ENCODE measurements at regions not wholly inside any gene's neighbourhood (a gene's known extent, or its start where the extent isn't known, plus 50 kb on each side); places are given as distances from the start of the nearest gene placed in this dataset.
"Not testable (repeated sequence)": the region's sequence is repeated elsewhere in the genome, so short reads cannot be mapped to it uniquely, and the experiment has no call there.

- intact Hi-C loops (cut with DNase I), result no loop called here
- ATAC-seq, result no peak
These were observed 267.5 kb upstream of the PRKCQ start for GRCh38 chr10:6847561-6847960.

GRCh38 chr10:6843894-6844650 is 264.0 kb upstream of the PRKCQ start:
- DNase-seq (ENCODE audit: missing footprints) (no peak), ATAC-seq (no peak)
- intact Hi-C loops (cut with DNase I), result no loop called here

More at GRCh38 chr10:6847561-6847960, 267.5 kb upstream of the PRKCQ start:
- no peak for DNase-seq (ENCODE audit: missing footprints)

- ATAC-seq (no peak), DNase-seq (ENCODE audit: missing footprints) (no peak)
- intact Hi-C loops (cut with DNase I), result no loop called here
These were observed 263.4 kb upstream of the PRKCQ start for GRCh38 chr10:6843481-6843881.

GRCh38 chr10:6842722-6843121 is 262.6 kb upstream of the PRKCQ start:
- intact Hi-C loops (cut with DNase I), result no loop called here
- DNase-seq (ENCODE audit: missing footprints), result no peak

GRCh38 chr10:6841761-6842160 is 261.7 kb upstream of the PRKCQ start:
- intact Hi-C loops (cut with DNase I), result no loop called here
- ATAC-seq (no peak), DNase-seq (ENCODE audit: missing footprints) (no peak)

More at GRCh38 chr10:6842722-6843121, 262.6 kb upstream of the PRKCQ start:
- no peak for ATAC-seq

- ATAC-seq (peak; percentile 57), DNase-seq (ENCODE audit: missing footprints) (no peak)
- intact Hi-C loops (cut with DNase I), result no loop called here
These were observed 260.7 kb upstream of the PRKCQ start for GRCh38 chr10:6840766-6841165.

- DNase-seq (ENCODE audit: missing footprints) (no peak), ATAC-seq (peak; percentile 57)
- intact Hi-C loops (cut with DNase I), result no loop called here
These were observed 260.2 kb upstream of the PRKCQ start for GRCh38 chr10:6840201-6840691.

- no peak for ATAC-seq
- intact Hi-C loops (cut with DNase I), result no loop called here
- no peak for DNase-seq (ENCODE audit: missing footprints)
These were observed 258.0 kb upstream of the PRKCQ start for GRCh38 chr10:6838118-6838517.

- ATAC-seq (no peak), DNase-seq (ENCODE audit: missing footprints) (no peak)
- intact Hi-C loops (cut with DNase I), result no loop called here
These were observed 253.5 kb upstream of the PRKCQ start for GRCh38 chr10:6833458-6834011.

GRCh38 chr10:6830981-6831380 is 250.9 kb upstream of the PRKCQ start:
- DNase-seq (ENCODE audit: missing footprints); intact Hi-C loops (cut with DNase I); ATAC-seq: not testable (repeated sequence)

- intact Hi-C loops (cut with DNase I); ATAC-seq; DNase-seq (ENCODE audit: missing footprints): not testable (repeated sequence)
These were observed 244.7 kb upstream of the PRKCQ start for GRCh38 chr10:6824793-6825192.

GRCh38 chr10:6823770-6824169 is 243.7 kb upstream of the PRKCQ start:
- DNase-seq (ENCODE audit: missing footprints) (no peak), ATAC-seq (no peak)
- intact Hi-C loops (cut with DNase I), result no loop called here

GRCh38 chr10:6819301-6819700 is 239.2 kb upstream of the PRKCQ start:
- DNase-seq (ENCODE audit: missing footprints) (peak; percentile 23), ATAC-seq (no peak)
- intact Hi-C loops (cut with DNase I), result no loop called here

GRCh38 chr10:6817770-6818169 is 237.7 kb upstream of the PRKCQ start:
- intact Hi-C loops (cut with DNase I), result no loop called here
- DNase-seq (ENCODE audit: missing footprints) (no peak), ATAC-seq (no peak)

- DNase-seq (ENCODE audit: missing footprints) (no peak), ATAC-seq (no peak)
- intact Hi-C loops (cut with DNase I), result no loop called here
These were observed 235.3 kb upstream of the PRKCQ start for GRCh38 chr10:6815346-6815745.

GRCh38 chr10:6813856-6814255 is 233.8 kb upstream of the PRKCQ start:
- intact Hi-C loops (cut with DNase I), result no loop called here
- ATAC-seq (no peak), DNase-seq (ENCODE audit: missing footprints) (no peak)

GRCh38 chr10:6813306-6813705 is 233.2 kb upstream of the PRKCQ start:
- DNase-seq (ENCODE audit: missing footprints) (no peak), ATAC-seq (no peak)
- intact Hi-C loops (cut with DNase I), result no loop called here

- DNase-seq (ENCODE audit: missing footprints), result no peak
- intact Hi-C loops (cut with DNase I), result no loop called here
- no peak for ATAC-seq
These were observed 231.1 kb upstream of the PRKCQ start for GRCh38 chr10:6811153-6811552.

GRCh38 chr10:6803427-6803783 is 223.3 kb upstream of the PRKCQ start:
- ATAC-seq, result no peak
- DNase-seq (ENCODE audit: missing footprints), result no peak
- intact Hi-C loops (cut with DNase I), result no loop called here

- intact Hi-C loops (cut with DNase I), result no loop called here
- no peak for ATAC-seq
These were observed 222.8 kb upstream of the PRKCQ start for GRCh38 chr10:6802759-6803426.

More at GRCh38 chr10:6802759-6803426, 222.8 kb upstream of the PRKCQ start:
- no peak for DNase-seq (ENCODE audit: missing footprints)
